ENCODE measurements at regions not wholly inside any gene's neighbourhood (a gene's known extent, or its start where the extent isn't known, plus 50 kb on each side); places are given as distances from the start of the nearest gene placed in this dataset.

DNA sequence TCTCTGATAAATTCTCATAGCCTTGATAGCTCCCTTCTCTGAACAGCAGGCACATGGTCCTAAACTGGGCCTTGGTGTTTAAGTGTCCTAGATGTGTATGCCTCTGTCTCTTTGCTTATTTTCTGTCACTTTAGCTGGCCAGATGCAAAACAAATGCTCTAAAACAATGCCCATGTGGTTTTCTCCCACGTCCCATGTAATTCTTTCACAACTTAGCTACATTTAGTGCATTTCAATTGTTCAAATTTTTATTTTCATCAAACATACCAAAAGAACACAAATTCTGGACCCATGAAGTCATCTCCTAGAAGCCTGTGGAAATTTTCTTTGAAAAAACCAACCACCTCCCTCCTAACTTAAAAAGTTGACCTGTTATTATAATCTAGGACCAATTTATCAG is 491.3 kb upstream of the AGTR1 start:
- Histone ChIP-seq H3K36me3 (ENCODE audit: insufficient read depth) (no peaks in the 10 kb centered on the region), H3K4me1 (ENCODE audit: insufficient read depth) (no peaks in the 10 kb centered on the region), H3K4me3 (ENCODE audit: low read depth, low read length) (no peak overlapping the region), H3K27ac (ENCODE audit: low read depth) (no peak overlapping the region)
- WGBS: 23% methylated on average over 1 of the region's 1 CpG
- no peak for DNase-seq (ENCODE audit: extremely low spot score)

GRCh38 chr3:148208975-148209374 is 488.7 kb upstream of the AGTR1 start:
- Histone ChIP-seq H3K36me3 (ENCODE audit: insufficient read depth) (no peaks in the 10 kb centered on the region), H3K4me1 (ENCODE audit: insufficient read depth) (no peaks in the 10 kb centered on the region), H3K4me3 (ENCODE audit: low read depth, low read length) (no peak overlapping the region), H3K27ac (ENCODE audit: low read depth) (no peak overlapping the region)
- DNase-seq (ENCODE audit: extremely low spot score): no peak

DNA sequence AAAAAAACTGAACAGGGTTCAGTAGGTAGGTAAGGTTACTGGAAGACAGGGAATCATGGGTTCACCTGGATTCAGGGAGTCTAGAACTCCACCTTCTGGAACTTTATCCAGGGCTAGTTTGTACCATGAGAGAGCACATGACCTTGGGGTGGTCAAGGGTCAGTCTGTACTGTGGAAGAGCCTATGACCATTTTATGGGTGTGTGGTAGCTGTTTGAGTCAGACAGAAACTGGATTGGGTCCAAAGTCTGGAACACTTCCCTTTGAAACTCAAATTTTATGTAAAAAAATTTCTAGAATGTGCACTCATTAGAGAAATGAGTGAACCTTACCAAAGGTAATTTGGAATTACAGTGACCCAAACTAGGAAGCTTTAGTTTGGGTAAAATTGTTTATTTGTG is 486.0 kb upstream of the AGTR1 start:
- Histone ChIP-seq H3K36me3 (ENCODE audit: insufficient read depth) (no peaks in the 10 kb centered on the region), H3K27ac (ENCODE audit: low read depth) (no peak overlapping the region), H3K4me3 (ENCODE audit: low read depth, low read length) (no peak overlapping the region), H3K4me1 (ENCODE audit: insufficient read depth) (no peaks in the 10 kb centered on the region)
- DNase-seq (ENCODE audit: extremely low spot score): no peak

DNA sequence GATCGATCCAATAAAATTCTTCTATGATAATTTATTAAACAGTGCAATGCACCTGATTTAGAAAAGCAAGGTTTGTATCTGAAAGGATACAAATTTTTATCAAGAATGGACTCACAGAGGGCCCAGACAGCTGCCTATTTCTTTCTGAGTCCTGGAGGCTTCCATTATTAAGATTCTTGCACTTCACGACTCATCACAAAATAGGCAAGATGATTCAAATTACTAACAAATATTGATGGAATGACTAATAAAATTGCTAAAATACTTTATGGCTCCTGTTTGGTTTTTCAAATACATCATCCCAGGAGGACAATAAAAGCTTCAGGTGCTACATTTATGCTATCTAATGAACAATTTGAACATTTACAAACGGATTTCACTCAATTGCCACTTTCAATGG is 483.0 kb upstream of the AGTR1 start:
- no peak for DNase-seq (ENCODE audit: extremely low spot score)
- Histone ChIP-seq H3K4me3 (ENCODE audit: low read depth, low read length) (no peak overlapping the region), H3K27ac (ENCODE audit: low read depth) (no peak overlapping the region), H3K4me1 (ENCODE audit: insufficient read depth) (no peaks in the 10 kb centered on the region), H3K36me3 (ENCODE audit: insufficient read depth) (no peaks in the 10 kb centered on the region)
- WGBS: 83% methylated on average over 3 of the region's 3 CpGs

GRCh38 chr3:148217317-148217716 is 480.4 kb upstream of the AGTR1 start:
- Histone ChIP-seq H3K4me1 (ENCODE audit: insufficient read depth) (no peaks in the 10 kb centered on the region), H3K36me3 (ENCODE audit: insufficient read depth) (no peaks in the 10 kb centered on the region), H3K4me3 (ENCODE audit: low read depth, low read length) (no peak overlapping the region), H3K27ac (ENCODE audit: low read depth) (no peak overlapping the region)
- 52% methylated on average over 3 of the region's 3 CpGs for WGBS
- DNase-seq (ENCODE audit: extremely low spot score): no peak

- 59% methylated on average over 3 of the region's 3 CpGs for WGBS
- no peak for DNase-seq (ENCODE audit: extremely low spot score)
- Histone ChIP-seq H3K27ac (ENCODE audit: low read depth) (no peak overlapping the region), H3K4me3 (ENCODE audit: low read depth, low read length) (no peak overlapping the region), H3K36me3 (ENCODE audit: insufficient read depth) (no peaks in the 10 kb centered on the region), H3K4me1 (ENCODE audit: insufficient read depth) (no peaks in the 10 kb centered on the region)
Observed at GRCh38 chr3:148218222-148218621, 479.5 kb upstream of the AGTR1 start.

GRCh38 chr3:148219999-148220398 is 477.7 kb upstream of the AGTR1 start:
- no peaks in the 10 kb centered on the region for H3K36me3 ChIP-seq (ENCODE audit: insufficient read depth)
- no peak overlapping the region for H3K27ac ChIP-seq (ENCODE audit: low read depth)
- 98% methylated on average over 2 of the region's 2 CpGs for WGBS
- H3K4me1 ChIP-seq (ENCODE audit: insufficient read depth): no peaks in the 10 kb centered on the region
- H3K4me3 ChIP-seq (ENCODE audit: low read depth, low read length): no peak overlapping the region
- no peak for DNase-seq (ENCODE audit: extremely low spot score)

DNA sequence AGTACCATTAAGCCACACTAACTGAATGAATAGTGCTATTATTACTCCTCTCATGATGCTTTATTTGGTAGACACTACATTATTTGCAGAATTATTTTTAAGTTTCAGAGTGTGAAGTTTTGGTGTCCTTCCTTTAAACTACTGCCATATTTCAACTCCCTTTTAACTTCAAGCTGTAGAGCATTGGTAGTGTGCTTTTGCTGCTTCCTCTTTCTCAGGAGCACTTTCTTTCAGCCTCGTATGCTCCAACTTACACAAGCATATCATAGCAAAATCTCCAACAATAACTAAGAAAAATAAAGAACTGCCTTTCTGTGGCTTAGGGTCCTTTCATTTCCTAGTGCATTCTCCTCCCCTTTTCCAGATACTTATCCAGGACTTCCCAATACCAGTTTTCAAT is 476.4 kb upstream of the AGTR1 start:
- Histone ChIP-seq H3K36me3 (ENCODE audit: insufficient read depth) (no peaks in the 10 kb centered on the region), H3K4me1 (ENCODE audit: insufficient read depth) (no peaks in the 10 kb centered on the region), H3K27ac (ENCODE audit: low read depth) (no peak overlapping the region), H3K4me3 (ENCODE audit: low read depth, low read length) (no peak overlapping the region)
- DNase-seq (ENCODE audit: extremely low spot score): no peak
- 70% methylated on average over 1 of the region's 1 CpG for WGBS

DNA sequence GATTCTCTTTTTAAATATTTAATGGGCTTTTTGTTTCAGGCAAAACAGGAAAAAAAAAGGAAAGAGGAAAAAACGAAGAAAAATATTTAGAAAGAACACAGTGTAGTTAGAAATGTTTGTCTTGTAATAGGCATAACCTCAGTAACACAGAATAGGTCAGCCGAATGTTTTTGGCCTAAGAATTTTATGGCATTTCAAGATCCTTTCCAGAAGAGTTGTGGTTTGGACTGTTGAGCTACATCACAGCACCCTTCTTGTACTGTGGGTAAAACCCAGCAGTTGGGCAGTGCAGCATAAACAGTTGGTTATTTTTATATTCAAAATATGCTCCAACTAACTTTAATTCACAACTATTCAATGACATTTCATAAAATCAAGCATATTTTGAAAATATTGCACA is 474.4 kb upstream of the AGTR1 start:
- DNase-seq (ENCODE audit: extremely low spot score): no peak
- Histone ChIP-seq H3K4me3 (ENCODE audit: low read depth, low read length) (no peak overlapping the region), H3K36me3 (ENCODE audit: insufficient read depth) (no peaks in the 10 kb centered on the region), H3K4me1 (ENCODE audit: insufficient read depth) (no peaks in the 10 kb centered on the region), H3K27ac (ENCODE audit: low read depth) (no peak overlapping the region)
- 49% methylated on average over 2 of the region's 2 CpGs for WGBS

- H3K4me3 ChIP-seq (ENCODE audit: low read depth, low read length): no peak overlapping the region
- no peak overlapping the region for H3K27ac ChIP-seq (ENCODE audit: low read depth)
- no peak for DNase-seq (ENCODE audit: extremely low spot score)
- no peaks in the 10 kb centered on the region for H3K4me1 ChIP-seq (ENCODE audit: insufficient read depth)
- no peaks in the 10 kb centered on the region for H3K36me3 ChIP-seq (ENCODE audit: insufficient read depth)
- 83% methylated on average over 3 of the region's 3 CpGs for WGBS
Observed at GRCh38 chr3:148226246-148226645, 471.5 kb upstream of the AGTR1 start.

GRCh38 chr3:148227534-148227933 is 470.2 kb upstream of the AGTR1 start:
- H3K4me1 ChIP-seq (ENCODE audit: insufficient read depth): no peaks in the 10 kb centered on the region
- H3K36me3 ChIP-seq (ENCODE audit: insufficient read depth): no peaks in the 10 kb centered on the region
- DNase-seq (ENCODE audit: extremely low spot score): no peak
- no peak overlapping the region for H3K4me3 ChIP-seq (ENCODE audit: low read depth, low read length)
- WGBS: 91% methylated on average over 1 of the region's 1 CpG
- H3K27ac ChIP-seq (ENCODE audit: low read depth): no peak overlapping the region

DNA sequence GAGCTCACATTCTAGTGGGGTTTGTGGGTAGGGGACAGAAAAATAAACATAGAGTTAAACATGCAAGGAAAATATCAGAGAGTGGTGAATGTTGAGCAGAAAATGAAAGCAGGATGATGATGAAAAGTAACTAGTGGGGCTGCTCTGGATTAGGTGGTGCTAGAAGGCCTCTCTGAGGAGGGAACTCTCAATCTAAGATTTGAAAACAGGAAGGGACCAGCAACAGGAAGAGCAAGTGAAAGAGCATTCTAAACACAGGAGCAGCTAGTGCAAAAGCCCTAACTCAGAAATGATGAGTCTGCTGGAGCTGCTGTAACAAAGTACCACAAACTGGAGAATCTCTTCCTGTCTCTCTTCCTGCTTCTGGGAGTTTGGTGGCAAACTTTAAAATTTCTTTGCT is 468.6 kb upstream of the AGTR1 start:
- Histone ChIP-seq H3K4me1 (ENCODE audit: insufficient read depth) (no peaks in the 10 kb centered on the region), H3K27ac (ENCODE audit: low read depth) (no peak overlapping the region), H3K4me3 (ENCODE audit: low read depth, low read length) (no peak overlapping the region), H3K36me3 (ENCODE audit: insufficient read depth) (no peaks in the 10 kb centered on the region)
- DNase-seq (ENCODE audit: extremely low spot score): no peak

DNA sequence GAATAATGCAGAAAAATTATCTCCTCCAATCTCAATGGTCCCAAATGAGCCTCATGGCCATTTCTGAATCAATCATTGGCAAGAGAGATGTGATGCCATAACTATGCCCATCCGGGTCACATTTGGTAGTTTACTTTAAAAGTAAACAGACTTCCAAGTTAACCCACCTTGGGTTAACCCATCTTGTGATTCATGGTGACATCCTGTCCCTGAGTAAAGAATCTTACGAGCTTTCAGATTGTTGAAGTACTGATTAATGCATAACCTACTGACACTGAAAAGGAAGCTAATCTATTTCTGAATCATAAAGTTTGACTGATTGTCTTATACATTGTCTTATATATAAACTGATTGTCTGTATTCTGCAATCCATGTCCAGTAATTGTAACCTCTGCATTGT is 467.2 kb upstream of the AGTR1 start:
- H3K4me3 ChIP-seq (ENCODE audit: low read depth, low read length): no peak overlapping the region
- 76% methylated on average over 2 of the region's 2 CpGs for WGBS
- H3K36me3 ChIP-seq (ENCODE audit: insufficient read depth): no peaks in the 10 kb centered on the region
- no peak overlapping the region for H3K27ac ChIP-seq (ENCODE audit: low read depth)
- no peaks in the 10 kb centered on the region for H3K4me1 ChIP-seq (ENCODE audit: insufficient read depth)
- DNase-seq (ENCODE audit: extremely low spot score): no peak

DNA sequence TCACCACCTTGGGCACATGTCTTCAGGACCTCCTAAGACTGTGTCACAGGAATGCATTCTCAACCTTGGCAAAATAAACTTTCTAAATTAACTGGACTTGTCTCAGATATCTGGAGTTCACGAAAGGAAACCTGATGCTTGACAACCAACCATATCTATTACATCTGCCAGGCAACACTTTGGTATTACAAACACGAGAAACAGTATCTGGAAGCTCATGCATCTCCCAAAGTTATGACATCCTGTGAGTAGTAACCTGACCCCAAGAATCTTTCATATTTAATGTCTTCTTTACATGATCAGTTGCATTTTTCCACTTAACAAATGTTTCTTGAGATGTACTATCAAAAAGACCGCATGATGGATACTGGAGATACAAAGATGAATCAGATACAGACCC is 465.3 kb upstream of the AGTR1 start:
- Histone ChIP-seq H3K4me3 (ENCODE audit: low read depth, low read length) (no peak overlapping the region), H3K36me3 (ENCODE audit: insufficient read depth) (no peaks in the 10 kb centered on the region), H3K4me1 (ENCODE audit: insufficient read depth) (no peaks in the 10 kb centered on the region), H3K27ac (ENCODE audit: low read depth) (no peak overlapping the region)
- no peak for DNase-seq (ENCODE audit: extremely low spot score)
- WGBS: 66% methylated on average over 3 of the region's 3 CpGs

GRCh38 chr3:148233403-148233802 is 464.3 kb upstream of the AGTR1 start:
- H3K4me1 ChIP-seq (ENCODE audit: insufficient read depth): no peaks in the 10 kb centered on the region
- no peak overlapping the region for H3K4me3 ChIP-seq (ENCODE audit: low read depth, low read length)
- DNase-seq (ENCODE audit: extremely low spot score): no peak
- H3K36me3 ChIP-seq (ENCODE audit: insufficient read depth): no peaks in the 10 kb centered on the region
- no peak overlapping the region for H3K27ac ChIP-seq (ENCODE audit: low read depth)
- WGBS: 70% methylated on average over 1 of the region's 1 CpG
